GM12891 (cell line): ENCODE measurements at regions not wholly inside any gene's neighbourhood (a gene's known extent, or its start where the extent isn't known, plus 50 kb on each side); places are given as distances from the start of the nearest gene placed in this dataset.
A peak's percentile ranks its signal among the peaks of the same experiment; 100 is the strongest.

ENCODE experiments used
- DNase-seq: peaks from one replicate; pipeline ENCODE4 v3.0.0; 2011; ENCODE audit warnings: low spot score; ENCODE audit not compliant: insufficient read length
- FAIRE-seq: peaks from 2 replicates; lab custom pipeline; 2011; peaks lifted over from hg19 to GRCh38; lab: Jason Lieb, UNC
- PAX5 ChIP-seq: IDR thresholded peaks from 2 replicates; pipeline ENCODE4 v1.6.1; 2011; ENCODE audit warnings: low read length, moderate library complexity, mild to moderate bottlenecking; ENCODE audit not compliant: insufficient read depth, severe bottlenecking
- POLR2A ChIP-seq: IDR thresholded peaks from 2 replicates; pipeline ENCODE4 v1.6.1; 2011; ENCODE audit warnings: low read depth, low read length, control low read depth
- POLR2AphosphoS5 ChIP-seq: IDR thresholded peaks from 2 replicates; pipeline ENCODE4 v1.6.1; 2011; ENCODE audit warnings: low read depth, low read length, control low read depth
- POU2F2 ChIP-seq: IDR thresholded peaks from 2 replicates; pipeline ENCODE4 v1.6.1; 2011; ENCODE audit warnings: low read depth, mild to moderate bottlenecking, control low read depth, low read length, moderate library complexity
- SPI1 ChIP-seq: IDR thresholded peaks from 2 replicates; pipeline ENCODE4 v1.6.1; 2011; ENCODE audit warnings: low read depth, low read length, control low read depth
- TAF1 ChIP-seq: IDR thresholded peaks from 2 replicates; pipeline ENCODE4 v1.6.1; 2011; ENCODE audit warnings: low read depth, low read length, control low read depth

- DNase-seq (no peak), FAIRE-seq (no peak)
- TF ChIP-seq TAF1 (no peak), POLR2AphosphoS5 (no peak), PAX5 (no peak), SPI1 (no peak), POLR2A (no peak), POU2F2 (no peak)
These were observed 209.6 kb upstream of the DDI1 start for GRCh38 chr11:103826856-103827255.

GRCh38 chr11:103829596-103829995 lies 206.8 kb upstream of the DDI1 start:
- FAIRE-seq (no peak), DNase-seq (no peak)

GRCh38 chr11:103830205-103830604 lies 206.2 kb upstream of the DDI1 start:
- no peak for DNase-seq
- no peak for FAIRE-seq
- TF ChIP-seq PAX5 (no peak), SPI1 (no peak), POU2F2 (no peak), POLR2A (no peak), POLR2AphosphoS5 (no peak), TAF1 (no peak)

More at GRCh38 chr11:103829596-103829995, 206.8 kb upstream of the DDI1 start:
- TF ChIP-seq POU2F2, result no peak
- no peak for TF ChIP-seq POLR2AphosphoS5
- TF ChIP-seq PAX5, result no peak
- no peak for TF ChIP-seq POLR2A
- no peak for TF ChIP-seq SPI1
- TF ChIP-seq TAF1, result no peak

GRCh38 chr11:103832762-103833161 lies 203.7 kb upstream of the DDI1 start:
- FAIRE-seq (no peak), DNase-seq (no peak)
- TF ChIP-seq POU2F2, result no peak
- no peak for TF ChIP-seq SPI1
- TF ChIP-seq PAX5, result no peak
- TF ChIP-seq POLR2AphosphoS5, result no peak
- no peak for TF ChIP-seq POLR2A
- no peak for TF ChIP-seq TAF1

GRCh38 chr11:103842191-103842590 lies 194.2 kb upstream of the DDI1 start:
- no peak for TF ChIP-seq POLR2AphosphoS5
- TF ChIP-seq POLR2A, result no peak
- TF ChIP-seq PAX5, result no peak
- no peak for TF ChIP-seq POU2F2
- TF ChIP-seq TAF1, result no peak
- TF ChIP-seq SPI1, result no peak
- no peak for FAIRE-seq
- DNase-seq, result no peak

- FAIRE-seq (no peak), DNase-seq (no peak)
- TF ChIP-seq POLR2A (no peak), PAX5 (no peak), TAF1 (no peak), POLR2AphosphoS5 (no peak), POU2F2 (no peak), SPI1 (no peak)
These were observed 193.6 kb upstream of the DDI1 start for GRCh38 chr11:103842795-103843194.

- DNase-seq (no peak), FAIRE-seq (peak; percentile 28)
- TF ChIP-seq POLR2AphosphoS5 (no peak), POLR2A (no peak), PAX5 (no peak), SPI1 (no peak), POU2F2 (no peak), TAF1 (no peak)
These were observed 191.9 kb upstream of the DDI1 start for GRCh38 chr11:103844327-103845215.

- FAIRE-seq (no peak), DNase-seq (no peak)
- no peak for TF ChIP-seq SPI1
These were observed 191.1 kb upstream of the DDI1 start for GRCh38 chr11:103845331-103845730.

- FAIRE-seq, result no peak
- no peak for DNase-seq
- TF ChIP-seq SPI1 (no peak), PAX5 (no peak), POLR2A (no peak), TAF1 (no peak), POU2F2 (no peak), POLR2AphosphoS5 (no peak)
These were observed 187.8 kb upstream of the DDI1 start for GRCh38 chr11:103848686-103849085.
